Epidermal melanocyte (primary cell): ENCODE measurements at regions not wholly inside any gene's neighbourhood (a gene's known extent, or its start where the extent isn't known, plus 50 kb on each side); places are given as distances from the start of the nearest gene placed in this dataset.

Experiments used
- DNase-seq: peaks from one replicate; pipeline ENCODE4 v3.0.0; 2011; ENCODE audit warnings: low spot score; ENCODE audit not compliant: insufficient read length

GRCh38 chr13:40109351-40109844, 453.9 kb downstream of the COG6 start:
- DNase-seq, result no peak

GRCh38 chr13:40113643-40114304, 458.3 kb downstream of the COG6 start:
- DNase-seq, result no peak

DNA sequence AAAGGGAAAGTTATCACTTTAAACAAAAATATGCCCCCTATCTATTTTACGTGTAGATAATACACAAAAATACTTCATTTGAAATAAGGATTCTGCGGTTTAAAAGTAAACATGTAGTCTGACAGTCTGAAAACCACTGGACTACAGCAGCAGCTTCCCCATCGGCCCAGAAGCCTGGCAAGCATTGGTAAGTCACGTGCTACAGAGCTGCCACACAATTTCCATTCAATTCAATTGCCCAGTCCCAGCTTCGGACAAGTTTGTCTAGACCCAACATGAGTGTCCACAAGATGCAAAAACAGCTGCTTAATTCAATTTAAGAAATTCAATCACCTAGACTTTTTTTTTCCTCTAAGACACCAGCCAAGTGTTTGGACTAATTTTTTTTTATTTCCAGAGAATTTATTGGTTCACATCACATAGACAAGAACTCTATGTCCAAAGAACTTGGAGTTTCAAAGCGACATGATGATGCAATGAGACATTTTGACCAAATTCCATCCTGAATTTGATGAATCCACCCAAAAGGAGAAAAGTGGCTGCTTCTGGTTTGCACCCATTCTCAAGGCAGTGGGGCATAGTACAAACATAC, 458.9 kb downstream of the COG6 start:
- no peak for DNase-seq

DNA sequence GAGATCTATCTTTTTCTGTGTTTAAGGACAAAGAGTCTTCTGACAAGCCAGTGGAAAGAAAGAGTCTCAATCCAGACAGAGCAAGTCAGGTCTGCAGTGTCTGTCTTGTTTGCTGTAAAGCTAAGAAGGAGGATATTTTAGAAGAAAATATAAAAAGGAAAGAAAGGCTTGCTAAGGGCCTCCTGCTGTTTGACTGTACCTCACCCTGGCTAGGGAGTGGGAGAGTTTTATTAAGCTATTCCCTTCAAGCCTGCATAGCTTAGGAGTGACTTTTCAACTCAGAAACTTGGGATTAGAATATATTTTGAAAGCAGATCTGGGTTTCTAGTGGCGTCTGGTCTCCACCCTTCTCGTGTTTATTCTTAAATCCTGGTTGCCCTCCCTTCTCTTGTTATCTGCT, 460.0 kb downstream of the COG6 start:
- DNase-seq, result no peak

DNA sequence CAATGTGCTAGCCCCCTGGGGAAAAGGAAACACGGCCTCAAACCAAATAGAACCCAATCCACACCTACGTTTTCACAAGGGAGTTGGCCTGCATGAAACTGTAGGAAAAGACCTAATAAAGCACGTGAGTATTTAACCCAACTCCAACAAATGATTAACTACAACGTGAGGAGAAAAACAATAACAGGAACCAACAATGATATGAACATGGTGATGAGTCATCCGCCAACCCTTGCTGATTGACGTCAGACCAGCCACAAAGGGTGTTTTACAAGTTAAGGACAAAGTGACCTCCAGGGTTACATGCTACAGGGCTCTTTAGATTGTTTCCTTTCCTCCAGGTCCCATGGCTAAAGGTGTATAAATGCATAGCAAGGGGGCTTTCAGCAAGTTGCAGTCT, 460.5 kb downstream of the COG6 start:
- no peak for DNase-seq

DNA sequence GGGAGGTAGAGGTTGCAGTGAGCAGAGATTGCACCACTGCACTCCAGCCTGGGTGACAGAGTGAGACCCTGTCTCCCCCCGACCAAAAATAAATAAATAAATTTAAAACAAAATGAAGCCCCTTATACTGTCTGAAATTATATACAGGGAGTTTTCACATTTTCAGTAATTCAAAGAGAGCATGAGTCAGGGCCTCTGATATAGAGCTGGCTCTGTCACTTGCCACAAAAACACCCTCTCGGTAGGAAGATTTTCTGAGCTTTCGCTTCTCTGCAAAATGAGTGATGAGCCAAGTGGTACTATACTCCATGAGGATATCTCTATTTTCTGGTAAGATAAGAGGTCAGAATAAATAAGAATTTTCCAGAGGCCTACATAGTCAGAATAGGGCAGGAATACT, 462.9 kb downstream of the COG6 start:
- DNase-seq, result no peak

- no peak for DNase-seq
Measured at GRCh38 chr13:40119852-40120251, 464.4 kb downstream of the COG6 start.

- DNase-seq, result no peak
Measured at GRCh38 chr13:40120288-40120687, 464.8 kb downstream of the COG6 start.

DNA sequence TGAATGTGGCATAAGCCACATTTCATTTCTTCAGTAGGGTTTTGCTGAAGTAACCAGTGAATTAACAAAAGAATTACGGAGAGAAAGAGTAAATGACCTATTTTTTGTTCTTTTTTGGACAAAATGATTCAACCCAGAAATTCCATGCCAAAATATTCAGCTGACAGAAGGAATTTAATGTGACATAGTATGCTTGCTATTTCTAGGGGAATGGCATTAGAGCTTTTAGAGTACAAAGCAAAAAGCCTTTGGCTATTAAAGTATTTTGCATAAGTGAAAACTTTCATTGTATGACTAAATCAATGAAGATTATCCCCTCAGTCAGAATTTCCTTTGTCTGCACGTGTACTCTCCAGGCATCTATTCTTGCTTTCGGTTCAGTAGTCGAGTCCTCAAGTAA, 465.3 kb downstream of the COG6 start:
- DNase-seq, result no peak

DNA sequence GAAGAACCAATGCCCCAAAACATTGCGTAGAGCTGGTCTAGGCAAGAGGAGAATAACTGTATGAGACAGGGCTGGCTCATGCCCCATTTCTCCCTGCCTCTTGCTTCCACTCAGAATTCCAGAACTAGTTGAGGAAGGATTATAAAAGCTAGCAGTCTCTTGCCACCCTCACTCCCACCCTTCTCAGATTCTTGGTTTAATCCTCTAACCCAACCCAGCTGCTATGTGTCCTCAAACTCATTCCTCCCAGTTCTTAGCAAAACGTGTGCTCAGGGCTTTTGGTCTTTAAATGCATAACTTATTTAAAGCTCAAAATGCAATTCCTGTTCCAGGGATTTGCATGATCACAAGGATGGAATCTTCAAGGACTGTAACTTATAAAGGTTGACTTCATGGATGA, 466.3 kb downstream of the COG6 start:
- DNase-seq, result no peak

DNA sequence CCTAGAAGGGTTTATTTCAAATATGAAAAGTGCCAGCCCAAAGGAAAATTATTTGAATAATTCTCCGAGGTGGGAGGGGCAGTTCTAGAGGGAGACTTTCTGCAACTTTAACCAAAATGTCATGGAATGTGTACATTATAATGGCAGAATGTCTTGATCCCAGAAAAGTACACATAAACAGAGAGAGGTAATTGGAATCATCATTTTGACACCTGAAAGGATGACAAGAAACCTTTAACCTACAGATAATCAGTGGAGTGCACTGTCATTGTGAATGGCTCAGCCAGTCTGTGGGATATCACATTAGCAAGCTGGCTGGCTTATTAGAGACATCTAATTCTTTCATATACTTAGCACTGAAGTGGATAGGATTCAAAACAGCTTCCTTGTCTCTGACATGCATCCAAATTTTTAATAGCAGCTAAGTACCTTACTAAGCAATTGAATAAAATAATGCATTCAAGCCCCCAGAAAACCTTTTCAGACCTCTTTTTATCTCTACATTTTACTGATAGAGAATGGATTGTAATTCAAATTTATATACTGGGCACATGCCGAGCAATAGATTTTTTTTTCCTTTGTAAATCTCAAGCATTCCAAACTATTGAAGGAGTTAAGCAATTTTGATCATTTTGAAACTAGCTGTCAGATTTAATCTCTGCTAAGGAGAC, 468.6 kb downstream of the COG6 start:
- DNase-seq, result no peak

GRCh38 chr13:40124633-40125015, 469.2 kb downstream of the COG6 start:
- DNase-seq, result no peak

- no peak for DNase-seq
Measured at GRCh38 chr13:40125336-40125735, 469.9 kb downstream of the COG6 start.

DNA sequence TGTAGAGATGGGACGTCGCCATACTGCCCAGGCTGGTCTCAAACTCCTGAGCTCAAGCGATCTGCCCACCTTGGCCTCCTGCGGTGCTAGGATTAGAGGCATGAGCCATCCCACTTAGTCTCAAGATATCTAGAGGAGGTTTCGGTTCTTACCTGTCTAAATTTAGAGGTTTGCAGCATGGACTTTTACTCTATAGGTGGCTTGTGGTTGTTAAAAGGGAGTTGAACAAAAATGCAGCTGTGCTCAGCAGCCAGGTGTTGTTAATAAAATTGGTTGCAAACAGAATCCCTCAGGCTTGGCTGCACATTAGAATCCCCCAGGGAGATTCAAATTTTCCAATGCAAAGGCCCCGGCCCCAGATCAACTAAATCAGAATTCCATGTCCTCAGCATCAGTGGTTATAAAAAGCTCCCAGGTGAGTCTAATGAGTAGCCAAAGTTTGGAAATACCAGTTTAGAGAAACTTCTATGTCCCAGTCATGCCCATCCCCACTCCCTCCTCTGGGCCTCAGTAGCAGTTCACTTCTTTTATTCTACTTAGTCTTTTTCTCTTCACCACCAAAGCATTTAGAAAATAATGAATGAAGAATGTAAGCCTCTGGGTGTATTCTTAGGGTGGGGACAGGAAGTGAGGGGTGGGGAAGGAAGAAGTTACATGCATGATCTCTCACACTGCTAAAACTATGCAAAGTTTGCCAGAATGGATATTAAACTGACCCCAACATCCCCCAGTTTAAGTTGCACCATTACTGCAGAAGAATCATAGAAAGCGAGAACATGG, 471.0 kb downstream of the COG6 start:
- no peak for DNase-seq

- DNase-seq, result no peak
Measured at GRCh38 chr13:40127476-40127875, 472.0 kb downstream of the COG6 start.

DNA sequence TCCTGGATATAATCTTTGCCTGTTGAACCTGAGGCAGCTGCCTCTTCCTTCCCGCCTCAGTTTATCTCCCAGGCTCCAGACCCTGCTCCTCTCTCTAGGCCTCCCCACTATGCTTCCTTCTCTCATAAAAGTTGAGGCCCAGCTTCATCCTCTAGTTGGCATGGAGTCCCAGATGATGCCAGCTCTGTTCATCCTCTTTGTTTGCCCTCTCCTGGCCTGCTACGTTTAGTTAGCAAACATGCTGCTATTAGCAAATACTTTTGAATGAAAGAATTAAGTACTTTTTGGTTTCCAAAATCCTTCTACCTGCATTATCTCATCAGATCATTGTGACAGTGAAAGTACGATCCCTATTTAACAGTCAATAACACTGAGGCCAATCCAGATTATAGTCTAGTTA, 472.5 kb downstream of the COG6 start:
- no peak for DNase-seq

- DNase-seq, result no peak
Measured at GRCh38 chr13:40129467-40129866, 474.0 kb downstream of the COG6 start.

GRCh38 chr13:40130871-40131636, 475.6 kb downstream of the COG6 start:
- DNase-seq, result no peak

GRCh38 chr13:40132249-40132648, 476.8 kb downstream of the COG6 start:
- DNase-seq, result no peak

DNA sequence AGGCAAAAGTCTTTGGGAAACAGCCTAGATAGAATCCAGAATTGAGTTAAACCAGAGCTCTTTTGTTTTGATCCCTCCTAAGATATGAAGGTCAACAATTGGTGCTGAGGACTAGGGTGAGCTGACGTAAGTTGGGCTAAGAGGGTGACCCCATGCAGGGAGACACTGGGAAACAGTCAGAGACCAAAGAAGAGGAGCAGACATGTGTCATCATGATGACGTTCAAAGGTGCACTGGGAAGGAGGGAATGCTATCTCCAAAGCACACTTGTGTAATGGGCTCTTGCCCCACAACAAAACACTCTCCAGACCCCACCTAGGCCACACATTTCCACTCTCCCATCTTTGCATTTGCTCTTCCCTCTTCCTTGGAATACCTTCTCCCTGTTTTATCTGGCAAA, 481.4 kb downstream of the COG6 start:
- DNase-seq, result no peak

DNA sequence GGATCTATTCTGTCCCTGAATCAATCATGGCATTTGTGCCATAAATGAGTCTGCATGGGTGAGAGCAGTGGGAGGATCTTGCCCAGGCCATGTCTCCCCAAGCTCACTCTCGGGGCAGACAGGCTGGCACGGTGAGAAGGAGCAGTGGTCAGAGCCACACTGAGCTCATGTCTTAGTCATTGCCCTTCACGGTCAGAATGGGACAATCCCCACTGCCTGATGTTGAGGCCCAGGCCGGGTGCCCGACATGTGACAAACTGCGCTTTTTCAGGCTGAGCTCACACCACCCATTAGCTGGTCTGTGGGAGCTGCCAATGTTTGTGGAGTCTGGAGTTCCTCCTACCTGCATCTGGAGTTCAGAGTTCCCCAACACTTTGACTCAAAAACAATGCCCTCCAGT, 481.9 kb downstream of the COG6 start:
- no peak for DNase-seq
